HEK293 (cell line): ENCODE measurements at regions not wholly inside any gene's neighbourhood (a gene's known extent, or its start where the extent isn't known, plus 50 kb on each side); places are given as distances from the start of the nearest gene placed in this dataset.

ENCODE experiments used
- CTCF ChIA-PET: fragments of 350-600 bp; formaldehyde crosslinking; extraction: SDS; loops from one replicate; lab custom pipeline; 2021; ENCODE audit warnings: antibody characterized with exemption; lab: Yijun Ruan, JAX
- POLR2A ChIA-PET: fragments of 300-600 bp; formaldehyde crosslinking; extraction: SDS; loops from one replicate; lab custom pipeline; 2020; ENCODE audit warnings: antibody characterized with exemption, inconsistent platforms; lab: Yijun Ruan, JAX
- H3K27ac ChIP-seq: fragments of 200-500 bp; sonication (Bioruptor generic); 2 replicates; pipeline ENCODE4 v1.5.1; 2014; ENCODE audit warnings: low read depth, low read length, control low read depth, inconsistent platforms; ENCODE audit errors: extremely low read depth
- H3K36me3 ChIP-seq, 2 experiments: fragments of 200-500 bp in 1 of 2; sonication (Bioruptor generic) in 1 of 2; 1 replicate in 1 of 2; 2 replicates in 1 of 2; pipeline ENCODE4 v1.5.1; 2014 to 2017; ENCODE audit warnings: inconsistent platforms in 2 of 2, low read length in 2 of 2; ENCODE audit not compliant: control insufficient read depth in 2 of 2, insufficient read depth in 1 of 2
- H3K4me1 ChIP-seq: fragments of 200-500 bp; sonication (Bioruptor generic); 2 replicates; pipeline ENCODE4 v1.5.1; 2014; ENCODE audit warnings: mild to moderate bottlenecking, low read length, inconsistent platforms; ENCODE audit not compliant: control insufficient read depth, insufficient read depth
- H3K4me3 ChIP-seq: 2 replicates; pipeline ENCODE4 v1.5.1; 2011; ENCODE audit warnings: low read depth, mild to moderate bottlenecking, control low read depth, low read length, moderate library complexity
- H3K9me3 ChIP-seq: fragments of 200-500 bp; sonication (Bioruptor generic); 2 replicates; pipeline ENCODE4 v1.5.1; 2014; ENCODE audit warnings: low read depth, low read length, inconsistent platforms; ENCODE audit not compliant: control insufficient read depth, insufficient read depth
- MZF1 ChIP-seq: fragments of 450-650 bp; formaldehyde crosslinking; IDR thresholded peaks from 2 replicates; pipeline ENCODE4 v1.5.1; 2017; ENCODE audit warnings: missing biosample characterization, missing genetic modification characterization, borderline replicate concordance
- PATZ1 ChIP-seq: fragments of 450-650 bp; formaldehyde crosslinking; IDR thresholded peaks from 2 replicates; pipeline ENCODE4 v1.5.1; 2016; ENCODE audit warnings: missing biosample characterization, missing genetic modification characterization
- PRDM10 ChIP-seq: fragments of 450-650 bp; formaldehyde crosslinking; IDR thresholded peaks from 2 replicates; pipeline ENCODE4 v1.5.1; 2016; ENCODE audit warnings: missing biosample characterization, missing genetic modification characterization
- ZFP3 ChIP-seq: fragments of 450-650 bp; formaldehyde crosslinking; IDR thresholded peaks from 2 replicates; pipeline ENCODE4 v1.5.1; 2016; ENCODE audit warnings: low read depth, missing biosample characterization, missing genetic modification characterization
- ZNF114 ChIP-seq: fragments of 450-650 bp; formaldehyde crosslinking; IDR thresholded peaks from 2 replicates; pipeline ENCODE4 v1.5.0; 2017; ENCODE audit warnings: missing biosample characterization, missing genetic modification characterization
- ZNF140 ChIP-seq: fragments of 450-650 bp; formaldehyde crosslinking; IDR thresholded peaks from 2 replicates; pipeline ENCODE4 v1.5.1; 2016; ENCODE audit warnings: missing biosample characterization, missing genetic modification characterization
- ZNF155 ChIP-seq: fragments of 450-650 bp; formaldehyde crosslinking; IDR thresholded peaks from 2 replicates; pipeline ENCODE4 v1.5.1; 2016; ENCODE audit warnings: missing biosample characterization, missing genetic modification characterization
- ZNF184 ChIP-seq: fragments of 450-650 bp; IDR thresholded peaks from 2 replicates; pipeline ENCODE4 v1.5.1; 2018; ENCODE audit warnings: missing biosample characterization, mild to moderate bottlenecking, missing genetic modification characterization
- ZNF239 ChIP-seq: fragments of 450-650 bp; formaldehyde crosslinking; IDR thresholded peaks from 2 replicates; pipeline ENCODE4 v1.5.1; 2016; ENCODE audit warnings: missing biosample characterization, missing genetic modification characterization
- ZNF391 ChIP-seq: fragments of 450-650 bp; formaldehyde crosslinking; IDR thresholded peaks from 2 replicates; pipeline ENCODE4 v1.5.1; 2016; ENCODE audit warnings: low read depth, missing biosample characterization, missing genetic modification characterization, borderline replicate concordance
- ZNF488 ChIP-seq: fragments of 450-650 bp; formaldehyde crosslinking; IDR thresholded peaks from 2 replicates; pipeline ENCODE4 v1.5.1; 2016; ENCODE audit warnings: missing biosample characterization, missing genetic modification characterization
- ZNF501 ChIP-seq: fragments of 450-650 bp; formaldehyde crosslinking; IDR thresholded peaks from 2 replicates; pipeline ENCODE4 v1.5.1; 2016; ENCODE audit warnings: missing biosample characterization, missing genetic modification characterization
- ZNF510 ChIP-seq: fragments of 450-650 bp; formaldehyde crosslinking; IDR thresholded peaks from 2 replicates; pipeline ENCODE4 v1.5.1; 2018; ENCODE audit warnings: mild to moderate bottlenecking, missing genetic modification characterization, missing biosample characterization; ENCODE audit not compliant: insufficient replicate concordance
- ZNF521 ChIP-seq: fragments of 450-650 bp; formaldehyde crosslinking; IDR thresholded peaks from 2 replicates; pipeline ENCODE4 v1.5.1; 2017; ENCODE audit warnings: missing biosample characterization, mild to moderate bottlenecking, missing genetic modification characterization
- ZNF529 ChIP-seq: fragments of 450-650 bp; formaldehyde crosslinking; IDR thresholded peaks from 2 replicates; pipeline ENCODE4 v1.5.1; 2017; ENCODE audit warnings: missing genetic modification characterization, missing biosample characterization; ENCODE audit not compliant: insufficient replicate concordance
- ZNF571 ChIP-seq: fragments of 450-650 bp; formaldehyde crosslinking; IDR thresholded peaks from 2 replicates; pipeline ENCODE4 v1.5.0; 2017; ENCODE audit warnings: missing biosample characterization, missing genetic modification characterization
- ZNF624 ChIP-seq: fragments of 450-650 bp; formaldehyde crosslinking; IDR thresholded peaks from 2 replicates; pipeline ENCODE4 v1.5.1; 2017; ENCODE audit warnings: missing biosample characterization, missing genetic modification characterization
- ZNF677 ChIP-seq: fragments of 450-650 bp; IDR thresholded peaks from 2 replicates; pipeline ENCODE4 v1.5.0; 2018; ENCODE audit warnings: missing biosample characterization, mild to moderate bottlenecking, missing genetic modification characterization, moderate library complexity
- ZNF692 ChIP-seq: fragments of 450-650 bp; formaldehyde crosslinking; IDR thresholded peaks from 2 replicates; pipeline ENCODE4 v1.5.1; 2016; ENCODE audit warnings: missing biosample characterization, missing genetic modification characterization
- ZNF76 ChIP-seq: fragments of 450-650 bp; formaldehyde crosslinking; IDR thresholded peaks from 2 replicates; pipeline ENCODE4; 2016; ENCODE audit warnings: low read depth, missing biosample characterization, missing genetic modification characterization, borderline replicate concordance
- ZSCAN18 ChIP-seq: fragments of 450-650 bp; formaldehyde crosslinking; IDR thresholded peaks from 2 replicates; pipeline ENCODE4 v1.5.1; 2016; ENCODE audit warnings: missing biosample characterization, missing genetic modification characterization

- CTCF ChIA-PET = interaction anchor here (0.8 to 0.9 kb wide), 2 partner anchors 72 to 191 kb away, joined by 3 read pairs; no protein-coding TSS in a partner anchor
- H3K27ac ChIP-seq = no peak overlapping the region
- no peak for TF ChIP-seq ZNF114 (tag by site-specific recombination)
- no peak for TF ChIP-seq ZNF529 (tag by site-specific recombination)
- TF ChIP-seq MZF1 (tag by site-specific recombination) = 0 out of 2 replicates have a peak, but pooled peaks have one; percentile 30
- TF ChIP-seq, all 188 proteins: peak for 1
- Histone ChIP-seq H3K4me1 (no peaks in the 10 kb centered on the region), H3K36me3 (no peaks in the 10 kb centered on the region), H3K9me3 (no peaks in the 10 kb centered on the region), H3K4me3 (no peak overlapping the region)
- POLR2A ChIA-PET = no interaction called here
Measured at GRCh38 chr1:213931836-213932235, 55.9 kb upstream of the PROX1 start.

GRCh38 chr1:213933336-213933735 is 54.4 kb upstream of the PROX1 start:
- POLR2A ChIA-PET = no interaction called here
- H3K4me3 ChIP-seq = no peak overlapping the region
- CTCF ChIA-PET = interaction anchor here (0.5 to 0.6 kb wide), 2 partner anchors 24 to 890 kb away, joined by 3 to 4 read pairs; no protein-coding TSS in a partner anchor

GRCh38 chr1:213934649-213935048 is 53.1 kb upstream of the PROX1 start:
- H3K9me3 ChIP-seq = no peaks in the 10 kb centered on the region
- H3K4me3 ChIP-seq = no peak overlapping the region
- H3K4me1 ChIP-seq = no peaks in the 10 kb centered on the region
- ChIA-PET CTCF (interaction anchor here (0.6 kb wide), 1 partner anchor 120 kb away, joined by 4 read pairs; no protein-coding TSS in a partner anchor), POLR2A (no interaction called here)
- no peak overlapping the region for H3K27ac ChIP-seq
- H3K36me3 ChIP-seq = no peaks in the 10 kb centered on the region
- TF ChIP-seq PRDM10 (tag by site-specific recombination) (0 out of 2 replicates have a peak, but pooled peaks have one; percentile 17), ZNF677 (tag by site-specific recombination) (no peak), ZNF521 (no peak), ZNF692 (0 out of 2 replicates have a peak, but pooled peaks have one; percentile 25), ZNF140 (tag by site-specific recombination) (no peak), ZNF239 (tag by site-specific recombination) (no peak), ZFP3 (no peak), ZNF155 (tag by site-specific recombination) (no peak), ZNF501 (tag by site-specific recombination) (no peak)

More at GRCh38 chr1:213933336-213933735, 54.4 kb upstream of the PROX1 start:
- Histone ChIP-seq H3K36me3 (no peaks in the 10 kb centered on the region), H3K9me3 (no peaks in the 10 kb centered on the region), H3K27ac (no peak overlapping the region), H3K4me1 (no peaks in the 10 kb centered on the region)
- TF ChIP-seq ZNF488 (tag by site-specific recombination) = no peak
- TF ChIP-seq ZSCAN18 = no peak
- no peak for TF ChIP-seq ZNF624 (tag by site-specific recombination)
- no peak for TF ChIP-seq ZNF391 (tag by site-specific recombination)
- no peak for TF ChIP-seq ZNF76 (tag by site-specific recombination)
- no peak for TF ChIP-seq ZNF510 (tag by site-specific recombination)
- TF ChIP-seq PATZ1 (tag by site-specific recombination) = no peak
- TF ChIP-seq ZNF571 = no peak
- TF ChIP-seq ZNF184 = no peak
